ENCODE measurements at regions not wholly inside any gene's neighbourhood (a gene's known extent, or its start where the extent isn't known, plus 50 kb on each side); places are given as distances from the start of the nearest gene placed in this dataset.

DNA sequence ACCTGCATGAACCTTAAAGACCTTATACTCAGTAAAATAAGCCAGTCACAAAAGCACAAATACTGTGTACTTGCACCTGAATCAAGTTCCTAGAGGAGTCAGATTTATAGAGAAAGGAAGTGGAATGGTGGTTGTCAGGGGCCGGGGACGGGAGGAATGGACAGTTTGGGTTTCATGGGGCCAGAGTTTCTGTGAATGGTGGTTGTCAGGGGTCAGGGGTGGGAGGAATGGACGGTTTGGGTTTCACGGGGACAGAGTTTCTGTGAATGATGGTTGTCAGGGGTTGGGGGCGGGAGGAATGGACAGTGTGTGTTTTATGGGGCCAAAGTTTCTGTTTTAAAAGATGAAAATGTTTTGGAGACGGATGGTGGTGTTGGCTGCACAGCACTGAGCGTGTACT, 260.0 kb upstream of the MKI67 start:
- TF ChIP-seq, protein P1, sequence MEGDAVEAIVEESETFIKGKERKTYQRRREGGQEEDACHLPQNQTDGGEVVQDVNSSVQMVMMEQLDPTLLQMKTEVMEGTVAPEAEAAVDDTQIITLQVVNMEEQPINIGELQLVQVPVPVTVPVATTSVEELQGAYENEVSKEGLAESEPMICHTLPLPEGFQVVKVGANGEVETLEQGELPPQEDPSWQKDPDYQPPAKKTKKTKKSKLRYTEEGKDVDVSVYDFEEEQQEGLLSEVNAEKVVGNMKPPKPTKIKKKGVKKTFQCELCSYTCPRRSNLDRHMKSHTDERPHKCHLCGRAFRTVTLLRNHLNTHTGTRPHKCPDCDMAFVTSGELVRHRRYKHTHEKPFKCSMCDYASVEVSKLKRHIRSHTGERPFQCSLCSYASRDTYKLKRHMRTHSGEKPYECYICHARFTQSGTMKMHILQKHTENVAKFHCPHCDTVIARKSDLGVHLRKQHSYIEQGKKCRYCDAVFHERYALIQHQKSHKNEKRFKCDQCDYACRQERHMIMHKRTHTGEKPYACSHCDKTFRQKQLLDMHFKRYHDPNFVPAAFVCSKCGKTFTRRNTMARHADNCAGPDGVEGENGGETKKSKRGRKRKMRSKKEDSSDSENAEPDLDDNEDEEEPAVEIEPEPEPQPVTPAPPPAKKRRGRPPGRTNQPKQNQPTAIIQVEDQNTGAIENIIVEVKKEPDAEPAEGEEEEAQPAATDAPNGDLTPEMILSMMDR (IDR thresholded peaks at IDR 0.05): no peak
- no peak for TF ChIP-seq POLR2A (IDR thresholded peaks at IDR 0.05)

Measured in uterus (tissue), 2 donors.